MM.1S (cell line): ENCODE measurements at regions not wholly inside any gene's neighbourhood (a gene's known extent, or its start where the extent isn't known, plus 50 kb on each side); places are given as distances from the start of the nearest gene placed in this dataset.

Experiments used
- DNase-seq: peaks from one replicate; pipeline ENCODE4 v3.0.0-alpha.2; 2015
- H2AFZ ChIP-seq: fragments of 300-600 bp; sonication (generic); 2 replicates; pipeline ENCODE4 v1.6.0; 2016; ENCODE audit warnings: antibody characterized with exemption, low read length
- H3F3A ChIP-seq: fragments of 300-600 bp; sonication (generic); 2 replicates; pipeline ENCODE4 v1.6.1; 2016; ENCODE audit warnings: mild to moderate bottlenecking, antibody characterized with exemption, low read length, moderate library complexity, mixed read lengths; ENCODE audit not compliant: insufficient read depth
- H3K27ac ChIP-seq: fragments of 300-600 bp; sonication (generic); 2 replicates; pipeline ENCODE4 v1.5.1; 2016; ENCODE audit warnings: mild to moderate bottlenecking, low read length
- H3K27me3 ChIP-seq: fragments of 300-600 bp; sonication (generic); replicated peaks from 2 replicates; pipeline ENCODE4 v1.6.0; 2016; ENCODE audit warnings: low read length; ENCODE audit not compliant: insufficient read depth
- H3K36me3 ChIP-seq: fragments of 300-600 bp; sonication (generic); replicated peaks from 2 replicates; pipeline ENCODE4 v1.6.1; 2016; ENCODE audit warnings: mild to moderate bottlenecking, low read length, mixed read lengths; ENCODE audit not compliant: insufficient read depth
- H3K4me1 ChIP-seq: fragments of 300-600 bp; sonication (generic); 2 replicates; pipeline ENCODE4 v1.6.1; 2016; ENCODE audit warnings: low read length, mixed read lengths
- H3K4me2 ChIP-seq: fragments of 300-600 bp; sonication (generic); 2 replicates; pipeline ENCODE4 v1.6.0; 2016; ENCODE audit warnings: low read depth, low read length
- H3K4me3 ChIP-seq: fragments of 300-600 bp; sonication (generic); 2 replicates; pipeline ENCODE4 v1.5.1; 2016; ENCODE audit warnings: low read length, mixed read lengths
- H3K79me2 ChIP-seq: fragments of 300-600 bp; sonication (generic); 2 replicates; pipeline ENCODE4 v1.6.1; 2016; ENCODE audit warnings: mixed run types, low read length, mixed read lengths
- H3K9ac ChIP-seq: fragments of 300-600 bp; sonication (generic); 2 replicates; pipeline ENCODE4 v1.6.1; 2016; ENCODE audit warnings: low read length, mixed read lengths
- H3K9me2 ChIP-seq: fragments of 300-600 bp; sonication (generic); replicated peaks from 2 replicates; pipeline ENCODE4 v1.6.1; 2016; ENCODE audit warnings: mild to moderate bottlenecking, low read length, mixed read lengths; ENCODE audit not compliant: insufficient read depth
- H3K9me3 ChIP-seq: fragments of 300-600 bp; sonication (generic); replicated peaks from 2 replicates; pipeline ENCODE4 v1.6.1; 2016; ENCODE audit warnings: mild to moderate bottlenecking, low read length, mixed read lengths; ENCODE audit not compliant: insufficient read depth
- H4K20me1 ChIP-seq: fragments of 300-600 bp; sonication (generic); 2 replicates; pipeline ENCODE4 v1.6.1; 2016; ENCODE audit warnings: mild to moderate bottlenecking, low read length, moderate library complexity, mixed read lengths; ENCODE audit not compliant: insufficient read depth
- EZH2 ChIP-seq: fragments of 300-600 bp; sonication (generic); optimal IDR thresholded peaks from 2 replicates; pipeline ENCODE3; 2017; ENCODE audit warnings: low read depth, mild to moderate bottlenecking, antibody characterized with exemption, low read length, mixed read lengths
- EZH2phosphoT487 ChIP-seq: fragments of 300-600 bp; sonication (generic); IDR thresholded peaks from 2 replicates; pipeline ENCODE4 v1.6.1; 2018; ENCODE audit warnings: antibody characterized with exemption, low read length
- TF ChIP-seq, protein P1 (sequence below): fragments of 300-600 bp; sonication (generic); IDR thresholded peaks from 2 replicates; pipeline ENCODE4 v1.5.1; 2016; ENCODE audit warnings: antibody characterized with exemption, low read length, mixed read lengths

GRCh38 chr1:55888685-55889317 is 673.6 kb upstream of the USP24 start:
- no peaks in the 10 kb centered on the region for H3K36me3 ChIP-seq
- H3K79me2 ChIP-seq, result no peaks in the 10 kb centered on the region
- no peak for DNase-seq
- H3F3A ChIP-seq, result no peaks in the 10 kb centered on the region
- no peaks in the 10 kb centered on the region for H4K20me1 ChIP-seq
- TF ChIP-seq EZH2, result no peak
- TF ChIP-seq, protein P1, sequence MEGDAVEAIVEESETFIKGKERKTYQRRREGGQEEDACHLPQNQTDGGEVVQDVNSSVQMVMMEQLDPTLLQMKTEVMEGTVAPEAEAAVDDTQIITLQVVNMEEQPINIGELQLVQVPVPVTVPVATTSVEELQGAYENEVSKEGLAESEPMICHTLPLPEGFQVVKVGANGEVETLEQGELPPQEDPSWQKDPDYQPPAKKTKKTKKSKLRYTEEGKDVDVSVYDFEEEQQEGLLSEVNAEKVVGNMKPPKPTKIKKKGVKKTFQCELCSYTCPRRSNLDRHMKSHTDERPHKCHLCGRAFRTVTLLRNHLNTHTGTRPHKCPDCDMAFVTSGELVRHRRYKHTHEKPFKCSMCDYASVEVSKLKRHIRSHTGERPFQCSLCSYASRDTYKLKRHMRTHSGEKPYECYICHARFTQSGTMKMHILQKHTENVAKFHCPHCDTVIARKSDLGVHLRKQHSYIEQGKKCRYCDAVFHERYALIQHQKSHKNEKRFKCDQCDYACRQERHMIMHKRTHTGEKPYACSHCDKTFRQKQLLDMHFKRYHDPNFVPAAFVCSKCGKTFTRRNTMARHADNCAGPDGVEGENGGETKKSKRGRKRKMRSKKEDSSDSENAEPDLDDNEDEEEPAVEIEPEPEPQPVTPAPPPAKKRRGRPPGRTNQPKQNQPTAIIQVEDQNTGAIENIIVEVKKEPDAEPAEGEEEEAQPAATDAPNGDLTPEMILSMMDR, result no peak
- TF ChIP-seq EZH2phosphoT487, result no peak
- H3K4me2 ChIP-seq, result no peak overlapping the region
- no peak overlapping the region for H3K4me3 ChIP-seq
- H3K9ac ChIP-seq, result no peak overlapping the region
- no peaks in the 10 kb centered on the region for H3K9me3 ChIP-seq
- no peak overlapping the region for H2AFZ ChIP-seq
- H3K4me1 ChIP-seq, result no peaks in the 10 kb centered on the region
- no peaks in the 10 kb centered on the region for H3K27me3 ChIP-seq
- H3K27ac ChIP-seq, result no peak overlapping the region
- no peaks in the 10 kb centered on the region for H3K9me2 ChIP-seq

- Histone ChIP-seq H3K27me3 (no peaks in the 10 kb centered on the region), H3K4me1 (no peaks in the 10 kb centered on the region), H4K20me1 (no peaks in the 10 kb centered on the region), H3K9me2 (no peaks in the 10 kb centered on the region), H3K4me2 (no peak overlapping the region), H3K9ac (no peak overlapping the region), H2AFZ (no peak overlapping the region), H3K36me3 (no peaks in the 10 kb centered on the region), H3K27ac (no peak overlapping the region), H3K9me3 (no peaks in the 10 kb centered on the region), H3K79me2 (no peaks in the 10 kb centered on the region), H3K4me3 (no peak overlapping the region), H3F3A (no peaks in the 10 kb centered on the region)
- DNase-seq, result no peak
- TF ChIP-seq, protein P1, result no peak
- no peak for TF ChIP-seq EZH2phosphoT487
- TF ChIP-seq EZH2, result no peak
Observed at GRCh38 chr1:55886856-55887712, 671.9 kb upstream of the USP24 start.

- Histone ChIP-seq H3K4me2 (no peak overlapping the region), H3K4me3 (no peak overlapping the region), H3K9ac (no peak overlapping the region), H4K20me1 (no peaks in the 10 kb centered on the region), H3K27me3 (no peaks in the 10 kb centered on the region), H3K27ac (no peak overlapping the region), H3K4me1 (no peaks in the 10 kb centered on the region), H3K9me2 (no peaks in the 10 kb centered on the region), H3K9me3 (no peaks in the 10 kb centered on the region), H3K79me2 (no peaks in the 10 kb centered on the region), H3F3A (no peaks in the 10 kb centered on the region), H2AFZ (no peak overlapping the region), H3K36me3 (no peaks in the 10 kb centered on the region)
- no peak for TF ChIP-seq EZH2phosphoT487
- TF ChIP-seq, protein P1, result no peak
- no peak for TF ChIP-seq EZH2
- no peak for DNase-seq
Observed at GRCh38 chr1:55885619-55886018, 670.5 kb upstream of the USP24 start.
